Loucy (cell line): ENCODE measurements at regions not wholly inside any gene's neighbourhood (a gene's known extent, or its start where the extent isn't known, plus 50 kb on each side); places are given as distances from the start of the nearest gene placed in this dataset.

ENCODE experiments used
- H2AFZ ChIP-seq: fragments of 200-600 bp; sonication (generic); 2 replicates; pipeline ENCODE4 v1.6.0; 2016; ENCODE audit warnings: antibody characterized with exemption, mild to moderate bottlenecking, low read length, moderate library complexity
- H3F3A ChIP-seq: fragments of 200-600 bp; 2 replicates; pipeline ENCODE4 v1.6.0; 2016; ENCODE audit warnings: antibody characterized with exemption, low read depth, mild to moderate bottlenecking
- H3K27me3 ChIP-seq: fragments of 200-600 bp; sonication (generic); 2 replicates; pipeline ENCODE4 v1.6.1; 2014; ENCODE audit warnings: low read length, mild to moderate bottlenecking; ENCODE audit not compliant: insufficient read depth, poor library complexity, severe bottlenecking
- H3K36me3 ChIP-seq: fragments of 200-600 bp; sonication (generic); 2 replicates; pipeline ENCODE4 v1.6.1; 2016; ENCODE audit warnings: low read length; ENCODE audit not compliant: insufficient read depth
- H3K4me1 ChIP-seq: fragments of 200-600 bp; sonication (generic); 2 replicates; pipeline ENCODE4 v1.5.1; 2014; ENCODE audit warnings: low read length, mild to moderate bottlenecking; ENCODE audit not compliant: insufficient read depth, poor library complexity, severe bottlenecking
- H3K4me2 ChIP-seq: fragments of 200-600 bp; sonication (generic); 2 replicates; pipeline ENCODE4 v1.6.0; 2014; ENCODE audit warnings: antibody characterized with exemption, low read length, low read depth, mild to moderate bottlenecking; ENCODE audit not compliant: poor library complexity, severe bottlenecking
- H3K4me3 ChIP-seq: fragments of 200-600 bp; sonication (generic); 2 replicates; pipeline ENCODE4 v1.5.1; 2014; ENCODE audit warnings: low read length, mild to moderate bottlenecking, mixed read lengths; ENCODE audit not compliant: poor library complexity, severe bottlenecking
- H3K79me2 ChIP-seq: fragments of 200-600 bp; sonication (generic); 2 replicates; pipeline ENCODE4 v1.6.1; 2014; ENCODE audit warnings: low read length; ENCODE audit not compliant: insufficient read depth
- H3K9ac ChIP-seq: fragments of 200-600 bp; sonication (generic); 2 replicates; pipeline ENCODE4 v1.6.0; 2014; ENCODE audit warnings: mild to moderate bottlenecking, low read depth, low read length, moderate library complexity; ENCODE audit not compliant: poor library complexity, severe bottlenecking
- H3K9me2 ChIP-seq: fragments of 200-600 bp; sonication (generic); replicated peaks from 2 replicates; pipeline ENCODE4 v1.6.1; 2016; ENCODE audit warnings: low read depth, low read length, mixed read lengths
- H3K9me3 ChIP-seq: fragments of 200-600 bp; sonication (generic); 2 replicates; pipeline ENCODE4 v1.6.1; 2014; ENCODE audit warnings: mild to moderate bottlenecking, antibody characterized with exemption, low read length, low read depth; ENCODE audit not compliant: insufficient read depth
- H4K20me1 ChIP-seq: fragments of 200-600 bp; sonication (generic); 2 replicates; pipeline ENCODE4 v1.6.0; 2014; ENCODE audit warnings: antibody characterized with exemption, low read length, mild to moderate bottlenecking; ENCODE audit not compliant: insufficient read depth, poor library complexity, severe bottlenecking
- EZH2phosphoT487 ChIP-seq: fragments of 200-600 bp; IDR thresholded peaks from 2 replicates; pipeline ENCODE4 v1.6.1; 2018; ENCODE audit warnings: antibody characterized with exemption, mild to moderate bottlenecking, moderate library complexity, borderline replicate concordance
- TF ChIP-seq, protein P1 (sequence below): fragments of 200-600 bp; sonication (generic); conservative IDR thresholded peaks from 2 replicates; pipeline ENCODE4 v1.5.1; 2014; ENCODE audit warnings: mild to moderate bottlenecking, antibody characterized with exemption, low read length

DNA sequence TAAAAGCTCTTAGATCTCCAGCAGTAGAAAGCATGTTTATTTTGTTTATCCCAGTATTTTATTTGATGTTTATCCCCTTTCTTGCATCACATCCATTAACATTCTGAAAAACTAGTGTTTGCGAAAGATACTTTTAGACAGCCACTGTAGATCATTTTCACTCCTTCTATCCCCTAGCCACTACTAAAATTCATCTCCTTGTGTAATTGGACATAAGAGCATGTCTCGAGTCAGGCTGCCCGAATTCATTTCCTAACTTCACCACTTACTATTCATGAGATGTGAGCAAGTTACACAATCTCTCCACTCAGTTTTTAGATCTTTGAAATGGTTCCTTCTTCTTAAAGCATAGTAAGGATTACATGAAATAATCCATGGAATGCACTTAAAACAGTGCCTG lies 514.0 kb downstream of the KLF5 start:
- Histone ChIP-seq H3K4me1 (no peaks in the 10 kb centered on the region), H3K36me3 (no peaks in the 10 kb centered on the region), H3K4me2 (no peak overlapping the region), H3K27me3 (no peaks in the 10 kb centered on the region), H3K9ac (no peak overlapping the region), H2AFZ (no peak overlapping the region), H3F3A (no peaks in the 10 kb centered on the region), H3K4me3 (no peak overlapping the region), H3K79me2 (no peaks in the 10 kb centered on the region), H4K20me1 (no peaks in the 10 kb centered on the region), H3K9me3 (no peaks in the 10 kb centered on the region), H3K9me2 (no peaks in the 10 kb centered on the region)
- TF ChIP-seq, protein P1, sequence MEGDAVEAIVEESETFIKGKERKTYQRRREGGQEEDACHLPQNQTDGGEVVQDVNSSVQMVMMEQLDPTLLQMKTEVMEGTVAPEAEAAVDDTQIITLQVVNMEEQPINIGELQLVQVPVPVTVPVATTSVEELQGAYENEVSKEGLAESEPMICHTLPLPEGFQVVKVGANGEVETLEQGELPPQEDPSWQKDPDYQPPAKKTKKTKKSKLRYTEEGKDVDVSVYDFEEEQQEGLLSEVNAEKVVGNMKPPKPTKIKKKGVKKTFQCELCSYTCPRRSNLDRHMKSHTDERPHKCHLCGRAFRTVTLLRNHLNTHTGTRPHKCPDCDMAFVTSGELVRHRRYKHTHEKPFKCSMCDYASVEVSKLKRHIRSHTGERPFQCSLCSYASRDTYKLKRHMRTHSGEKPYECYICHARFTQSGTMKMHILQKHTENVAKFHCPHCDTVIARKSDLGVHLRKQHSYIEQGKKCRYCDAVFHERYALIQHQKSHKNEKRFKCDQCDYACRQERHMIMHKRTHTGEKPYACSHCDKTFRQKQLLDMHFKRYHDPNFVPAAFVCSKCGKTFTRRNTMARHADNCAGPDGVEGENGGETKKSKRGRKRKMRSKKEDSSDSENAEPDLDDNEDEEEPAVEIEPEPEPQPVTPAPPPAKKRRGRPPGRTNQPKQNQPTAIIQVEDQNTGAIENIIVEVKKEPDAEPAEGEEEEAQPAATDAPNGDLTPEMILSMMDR: no peak
- no peak for TF ChIP-seq EZH2phosphoT487

DNA sequence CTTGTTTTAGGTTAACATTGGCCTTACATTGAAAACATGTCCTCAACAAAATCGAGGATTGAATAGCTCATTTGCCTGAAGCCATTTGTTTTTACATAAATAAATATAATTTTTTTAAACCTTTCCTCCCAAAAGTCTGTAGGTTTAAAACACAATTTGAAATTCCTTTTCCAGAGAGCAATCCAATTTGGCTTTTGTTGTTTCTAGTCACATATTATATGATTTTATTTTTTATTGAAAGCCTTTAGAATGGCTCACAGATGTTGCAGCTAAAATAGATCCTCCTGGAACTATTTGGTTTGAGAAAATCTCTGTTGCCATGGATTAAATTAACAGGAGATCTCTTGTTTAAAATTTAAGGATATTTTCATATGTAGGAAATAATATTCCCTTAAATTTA lies 512.6 kb downstream of the KLF5 start:
- Histone ChIP-seq H3K9ac (no peak overlapping the region), H3K79me2 (no peaks in the 10 kb centered on the region), H3K4me1 (no peaks in the 10 kb centered on the region), H3K4me2 (no peak overlapping the region), H3K4me3 (no peak overlapping the region), H3K9me2 (no peaks in the 10 kb centered on the region), H3K36me3 (no peaks in the 10 kb centered on the region), H3K9me3 (no peaks in the 10 kb centered on the region), H4K20me1 (no peaks in the 10 kb centered on the region), H3F3A (no peaks in the 10 kb centered on the region), H3K27me3 (no peaks in the 10 kb centered on the region), H2AFZ (no peak overlapping the region)
- no peak for TF ChIP-seq EZH2phosphoT487
- TF ChIP-seq, protein P1: no peak

DNA sequence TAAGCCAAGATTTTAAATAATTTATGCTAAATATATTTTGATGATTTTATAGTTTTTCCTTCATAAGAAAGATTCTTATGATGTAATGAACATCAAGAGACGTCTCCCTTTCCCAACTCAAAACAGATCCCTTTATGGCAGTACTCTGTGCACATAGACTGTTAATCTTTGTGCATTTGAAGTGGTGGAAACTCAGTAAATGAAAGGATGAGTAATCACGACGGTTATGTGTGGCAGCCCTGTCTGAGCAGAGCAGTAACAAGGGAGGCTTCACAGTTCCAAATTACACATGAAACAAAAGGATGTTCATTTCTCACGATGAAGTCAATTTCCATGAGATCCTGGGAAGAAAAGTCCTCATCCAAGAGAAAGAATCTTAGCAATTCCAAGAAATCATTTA lies 498.1 kb downstream of the KLF5 start:
- H3K9ac ChIP-seq: no peak overlapping the region
- no peaks in the 10 kb centered on the region for H3K27me3 ChIP-seq
- TF ChIP-seq EZH2phosphoT487: no peak
- TF ChIP-seq, protein P1: no peak
- H2AFZ ChIP-seq: no peak overlapping the region
- no peaks in the 10 kb centered on the region for H3K79me2 ChIP-seq
- H3K9me2 ChIP-seq: no peaks in the 10 kb centered on the region
- no peak overlapping the region for H3K4me2 ChIP-seq
- no peaks in the 10 kb centered on the region for H3K9me3 ChIP-seq
- H3K4me3 ChIP-seq: no peak overlapping the region
- no peaks in the 10 kb centered on the region for H4K20me1 ChIP-seq
- H3F3A ChIP-seq: no peaks in the 10 kb centered on the region
- no peaks in the 10 kb centered on the region for H3K36me3 ChIP-seq
- no peaks in the 10 kb centered on the region for H3K4me1 ChIP-seq
